HEK293 (cell line): ENCODE measurements at regions not wholly inside any gene's neighbourhood (a gene's known extent, or its start where the extent isn't known, plus 50 kb on each side); places are given as distances from the start of the nearest gene placed in this dataset.

Experiments used
- CTCF ChIA-PET: fragments of 350-600 bp; formaldehyde crosslinking; extraction: SDS; loops from one replicate; lab custom pipeline; 2021; ENCODE audit warnings: antibody characterized with exemption; lab: Yijun Ruan, JAX
- POLR2A ChIA-PET: fragments of 300-600 bp; formaldehyde crosslinking; extraction: SDS; loops from one replicate; lab custom pipeline; 2020; ENCODE audit warnings: antibody characterized with exemption, inconsistent platforms; lab: Yijun Ruan, JAX
- H3K27ac ChIP-seq: fragments of 200-500 bp; sonication (Bioruptor generic); 2 replicates; pipeline ENCODE4 v1.5.1; 2014; ENCODE audit warnings: low read depth, low read length, control low read depth, inconsistent platforms; ENCODE audit errors: extremely low read depth
- H3K36me3 ChIP-seq, 2 experiments: fragments of 200-500 bp in 1 of 2; sonication (Bioruptor generic) in 1 of 2; 1 replicate in 1 of 2; 2 replicates in 1 of 2; pipeline ENCODE4 v1.5.1; 2014 to 2017; ENCODE audit warnings: inconsistent platforms in 2 of 2, low read length in 2 of 2; ENCODE audit not compliant: control insufficient read depth in 2 of 2, insufficient read depth in 1 of 2
- H3K4me1 ChIP-seq: fragments of 200-500 bp; sonication (Bioruptor generic); 2 replicates; pipeline ENCODE4 v1.5.1; 2014; ENCODE audit warnings: mild to moderate bottlenecking, low read length, inconsistent platforms; ENCODE audit not compliant: control insufficient read depth, insufficient read depth
- H3K4me3 ChIP-seq: 2 replicates; pipeline ENCODE4 v1.5.1; 2011; ENCODE audit warnings: low read depth, mild to moderate bottlenecking, control low read depth, low read length, moderate library complexity
- H3K9me3 ChIP-seq: fragments of 200-500 bp; sonication (Bioruptor generic); 2 replicates; pipeline ENCODE4 v1.5.1; 2014; ENCODE audit warnings: low read depth, low read length, inconsistent platforms; ENCODE audit not compliant: control insufficient read depth, insufficient read depth
- GLIS2 ChIP-seq: fragments of 450-650 bp; formaldehyde crosslinking; IDR thresholded peaks from 2 replicates; pipeline ENCODE4 v1.5.1; 2016; ENCODE audit warnings: missing biosample characterization, missing genetic modification characterization
- HOXA7 ChIP-seq: sonication (generic); formaldehyde crosslinking; IDR thresholded peaks from 2 replicates; pipeline ENCODE4 v1.8.1; 2022; ENCODE audit warnings: missing genetic modification reagents, borderline replicate concordance
- KLF9 ChIP-seq: fragments of 450-650 bp; formaldehyde crosslinking; IDR thresholded peaks from 2 replicates; pipeline ENCODE4 v1.5.1; 2016; ENCODE audit warnings: missing biosample characterization, missing genetic modification characterization, low read depth
- REPIN1 ChIP-seq: fragments of 450-650 bp; formaldehyde crosslinking; IDR thresholded peaks from 2 replicates; pipeline ENCODE4 v1.5.1; 2017; ENCODE audit warnings: missing biosample characterization, missing genetic modification characterization, low read depth
- ZBTB17 ChIP-seq: fragments of 450-650 bp; formaldehyde crosslinking; IDR thresholded peaks from 2 replicates; pipeline ENCODE4 v1.5.1; 2016; ENCODE audit warnings: missing biosample characterization, missing genetic modification characterization
- ZBTB26 ChIP-seq: fragments of 450-650 bp; formaldehyde crosslinking; optimal IDR thresholded peaks from 2 replicates; pipeline ENCODE3; 2016; ENCODE audit warnings: missing biosample characterization, mild to moderate bottlenecking, missing genetic modification characterization
- ZEB2 ChIP-seq: fragments of 450-650 bp; formaldehyde crosslinking; IDR thresholded peaks from 2 replicates; pipeline ENCODE4 v1.5.1; 2016; ENCODE audit warnings: missing biosample characterization, missing genetic modification characterization
- ZFHX2 ChIP-seq: fragments of 450-650 bp; formaldehyde crosslinking; conservative IDR thresholded peaks from 2 replicates; pipeline ENCODE4 v1.5.1; 2016; ENCODE audit warnings: missing biosample characterization, missing genetic modification characterization
- ZNF280C ChIP-seq: fragments of 450-650 bp; formaldehyde crosslinking; IDR thresholded peaks from 2 replicates; pipeline ENCODE4 v1.5.1; 2016; ENCODE audit warnings: missing biosample characterization, missing genetic modification characterization
- ZNF394 ChIP-seq: fragments of 450-650 bp; formaldehyde crosslinking; IDR thresholded peaks from 2 replicates; pipeline ENCODE4 v1.5.1; 2016; ENCODE audit warnings: missing biosample characterization, missing genetic modification characterization, mild to moderate bottlenecking, moderate library complexity, borderline replicate concordance
- ZNF513 ChIP-seq: fragments of 450-650 bp; IDR thresholded peaks from 2 replicates; pipeline ENCODE4 v1.5.1; 2018; ENCODE audit warnings: missing biosample characterization, missing genetic modification characterization
- ZNF521 ChIP-seq: fragments of 450-650 bp; formaldehyde crosslinking; IDR thresholded peaks from 2 replicates; pipeline ENCODE4 v1.5.1; 2017; ENCODE audit warnings: missing biosample characterization, mild to moderate bottlenecking, missing genetic modification characterization
- ZNF544 ChIP-seq: fragments of 450-650 bp; formaldehyde crosslinking; IDR thresholded peaks from 2 replicates; pipeline ENCODE4 v1.5.0; 2017; ENCODE audit warnings: missing biosample characterization, missing genetic modification characterization
- ZNF776 ChIP-seq: fragments of 450-650 bp; formaldehyde crosslinking; IDR thresholded peaks from 2 replicates; pipeline ENCODE4 v1.5.0; 2017; ENCODE audit warnings: missing biosample characterization, missing genetic modification characterization, borderline replicate concordance
- ZNF791 ChIP-seq: fragments of 450-650 bp; formaldehyde crosslinking; IDR thresholded peaks from 2 replicates; pipeline ENCODE4 v1.5.1; 2016; ENCODE audit warnings: missing biosample characterization, missing genetic modification characterization
- TF ChIP-seq, protein P1 (sequence below): fragments of 450-650 bp; formaldehyde crosslinking; IDR thresholded peaks from 2 replicates; pipeline ENCODE4 v1.5.1; 2016; ENCODE audit warnings: missing biosample characterization, missing genetic modification characterization, borderline replicate concordance

- Histone ChIP-seq H3K4me1 (peaks cover 3% of the 10 kb centered on the region; the same call in 1 of the 2 replicates), H3K4me3 (no peak overlapping the region), H3K27ac (no peak overlapping the region), H3K9me3 (no peaks in the 10 kb centered on the region), H3K36me3 (no peaks in the 10 kb centered on the region)
- CTCF ChIA-PET = no interaction called here
- POLR2A ChIA-PET = no interaction called here
- TF ChIP-seq REPIN1 = no peak
- TF ChIP-seq ZBTB26 (tag by site-specific recombination) = no peak
- TF ChIP-seq, protein P1, sequence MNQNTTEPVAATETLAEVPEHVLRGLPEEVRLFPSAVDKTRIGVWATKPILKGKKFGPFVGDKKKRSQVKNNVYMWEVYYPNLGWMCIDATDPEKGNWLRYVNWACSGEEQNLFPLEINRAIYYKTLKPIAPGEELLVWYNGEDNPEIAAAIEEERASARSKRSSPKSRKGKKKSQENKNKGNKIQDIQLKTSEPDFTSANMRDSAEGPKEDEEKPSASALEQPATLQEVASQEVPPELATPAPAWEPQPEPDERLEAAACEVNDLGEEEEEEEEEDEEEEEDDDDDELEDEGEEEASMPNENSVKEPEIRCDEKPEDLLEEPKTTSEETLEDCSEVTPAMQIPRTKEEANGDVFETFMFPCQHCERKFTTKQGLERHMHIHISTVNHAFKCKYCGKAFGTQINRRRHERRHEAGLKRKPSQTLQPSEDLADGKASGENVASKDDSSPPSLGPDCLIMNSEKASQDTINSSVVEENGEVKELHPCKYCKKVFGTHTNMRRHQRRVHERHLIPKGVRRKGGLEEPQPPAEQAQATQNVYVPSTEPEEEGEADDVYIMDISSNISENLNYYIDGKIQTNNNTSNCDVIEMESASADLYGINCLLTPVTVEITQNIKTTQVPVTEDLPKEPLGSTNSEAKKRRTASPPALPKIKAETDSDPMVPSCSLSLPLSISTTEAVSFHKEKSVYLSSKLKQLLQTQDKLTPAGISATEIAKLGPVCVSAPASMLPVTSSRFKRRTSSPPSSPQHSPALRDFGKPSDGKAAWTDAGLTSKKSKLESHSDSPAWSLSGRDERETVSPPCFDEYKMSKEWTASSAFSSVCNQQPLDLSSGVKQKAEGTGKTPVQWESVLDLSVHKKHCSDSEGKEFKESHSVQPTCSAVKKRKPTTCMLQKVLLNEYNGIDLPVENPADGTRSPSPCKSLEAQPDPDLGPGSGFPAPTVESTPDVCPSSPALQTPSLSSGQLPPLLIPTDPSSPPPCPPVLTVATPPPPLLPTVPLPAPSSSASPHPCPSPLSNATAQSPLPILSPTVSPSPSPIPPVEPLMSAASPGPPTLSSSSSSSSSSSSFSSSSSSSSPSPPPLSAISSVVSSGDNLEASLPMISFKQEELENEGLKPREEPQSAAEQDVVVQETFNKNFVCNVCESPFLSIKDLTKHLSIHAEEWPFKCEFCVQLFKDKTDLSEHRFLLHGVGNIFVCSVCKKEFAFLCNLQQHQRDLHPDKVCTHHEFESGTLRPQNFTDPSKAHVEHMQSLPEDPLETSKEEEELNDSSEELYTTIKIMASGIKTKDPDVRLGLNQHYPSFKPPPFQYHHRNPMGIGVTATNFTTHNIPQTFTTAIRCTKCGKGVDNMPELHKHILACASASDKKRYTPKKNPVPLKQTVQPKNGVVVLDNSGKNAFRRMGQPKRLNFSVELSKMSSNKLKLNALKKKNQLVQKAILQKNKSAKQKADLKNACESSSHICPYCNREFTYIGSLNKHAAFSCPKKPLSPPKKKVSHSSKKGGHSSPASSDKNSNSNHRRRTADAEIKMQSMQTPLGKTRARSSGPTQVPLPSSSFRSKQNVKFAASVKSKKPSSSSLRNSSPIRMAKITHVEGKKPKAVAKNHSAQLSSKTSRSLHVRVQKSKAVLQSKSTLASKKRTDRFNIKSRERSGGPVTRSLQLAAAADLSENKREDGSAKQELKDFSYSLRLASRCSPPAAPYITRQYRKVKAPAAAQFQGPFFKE = no peak
- no peak for TF ChIP-seq ZFHX2 (tag by site-specific recombination)
- no peak for TF ChIP-seq HOXA7 (CRISPR knock-in tag)
- no peak for TF ChIP-seq ZNF394 (tag by site-specific recombination)
- TF ChIP-seq KLF9 (tag by site-specific recombination) = no peak
- TF ChIP-seq ZNF791 (tag by site-specific recombination) = no peak
- TF ChIP-seq ZNF521 (tag by site-specific recombination) = no peak
- TF ChIP-seq ZNF280C (tag by site-specific recombination) = no peak
- no peak for TF ChIP-seq ZNF544 (tag by site-specific recombination)
- no peak for TF ChIP-seq ZEB2 (tag by site-specific recombination)
- no peak for TF ChIP-seq ZNF776
- TF ChIP-seq ZNF513 (tag by site-specific recombination) = no peak
- TF ChIP-seq GLIS2 (tag by site-specific recombination) = no peak
- no peak for TF ChIP-seq ZBTB17 (tag by site-specific recombination)
Observed at GRCh38 chr10:10431422-10432066, 586.1 kb upstream of the CELF2 start.
